GM23248 (cell line): ENCODE measurements at regions not wholly inside any gene's neighbourhood (a gene's known extent, or its start where the extent isn't known, plus 50 kb on each side); places are given as distances from the start of the nearest gene placed in this dataset.

Experiments used
- DNase-seq: peaks from one replicate; pipeline ENCODE4 v3.0.0-alpha.2; 2015
- H2AFZ ChIP-seq: fragments of 200-600 bp; sonication (generic); 2 replicates; pipeline ENCODE4 v1.6.1; 2016; ENCODE audit warnings: antibody characterized with exemption
- H3F3A ChIP-seq: fragments of 200-600 bp; sonication (generic); 2 replicates; pipeline ENCODE4 v1.6.1; 2016; ENCODE audit warnings: mild to moderate bottlenecking, antibody characterized with exemption, mixed run types; ENCODE audit not compliant: insufficient read depth
- H3K27ac ChIP-seq: fragments of 200-600 bp; sonication (generic); 2 replicates; pipeline ENCODE4 v1.5.1; 2016; ENCODE audit warnings: mild to moderate bottlenecking
- H3K27me3 ChIP-seq: fragments of 200-600 bp; sonication (generic); replicated peaks from 2 replicates; pipeline ENCODE4 v1.6.1; 2016; ENCODE audit warnings: mild to moderate bottlenecking; ENCODE audit not compliant: insufficient read depth
- H3K36me3 ChIP-seq: fragments of 200-600 bp; sonication (generic); 2 replicates; pipeline ENCODE4 v1.6.1; 2016; ENCODE audit warnings: low read depth, mild to moderate bottlenecking
- H3K4me1 ChIP-seq: fragments of 200-600 bp; sonication (generic); 2 replicates; pipeline ENCODE4 v1.6.1; 2016; ENCODE audit warnings: mild to moderate bottlenecking; ENCODE audit not compliant: insufficient read depth
- H3K4me2 ChIP-seq: fragments of 200-600 bp; sonication (generic); one replicate; pipeline ENCODE4 v1.6.1; 2016; ENCODE audit warnings: mild to moderate bottlenecking; ENCODE audit not compliant: unreplicated experiment
- H3K4me3 ChIP-seq: fragments of 200-600 bp; sonication (generic); 2 replicates; pipeline ENCODE4 v1.5.1; 2016; ENCODE audit warnings: mild to moderate bottlenecking
- H3K79me2 ChIP-seq: fragments of 200-600 bp; sonication (generic); 2 replicates; pipeline ENCODE4 v1.6.1; 2016; ENCODE audit warnings: mild to moderate bottlenecking; ENCODE audit not compliant: insufficient read depth
- H3K9ac ChIP-seq: fragments of 200-600 bp; sonication (generic); 2 replicates; pipeline ENCODE4 v1.6.1; 2016; ENCODE audit warnings: mild to moderate bottlenecking
- H3K9me2 ChIP-seq: fragments of 200-600 bp; sonication (generic); 2 replicates; pipeline ENCODE4 v1.6.1; 2016; ENCODE audit warnings: mixed run types, mild to moderate bottlenecking, moderate library complexity; ENCODE audit not compliant: insufficient read depth
- H3K9me3 ChIP-seq: fragments of 200-600 bp; sonication (generic); one replicate; pipeline ENCODE4 v1.6.1; 2017; ENCODE audit warnings: low read depth
- H4K20me1 ChIP-seq: fragments of 200-600 bp; sonication (generic); 2 replicates; pipeline ENCODE4 v1.6.0; 2016; ENCODE audit not compliant: insufficient read depth
- EZH2 ChIP-seq: fragments of 200-600 bp; sonication (generic); IDR thresholded peaks from 2 replicates; pipeline ENCODE4 v1.6.1; 2018; ENCODE audit warnings: antibody characterized with exemption, mild to moderate bottlenecking; ENCODE audit not compliant: insufficient read depth, poor library complexity, severe bottlenecking
- EZH2phosphoT487 ChIP-seq: fragments of 200-600 bp; sonication (generic); IDR thresholded peaks from 2 replicates; pipeline ENCODE4 v1.6.1; 2018; ENCODE audit warnings: antibody characterized with exemption, moderate library complexity, mild to moderate bottlenecking, low read depth; ENCODE audit not compliant: insufficient read depth
- WGBS, 2 experiments: methylation state at CpG; one replicate each; pipeline ENCODE4 v1.1.6; 2015 to 2017; ENCODE audit warnings: low lambda C conversion rate in 2 of 2, low coverage in 1 of 2; ENCODE audit errors: missing lambda C conversion rate in 2 of 2; 5-methylcytosine and 5-hydroxymethylcytosine counted together
- in situ Hi-C: fragments of 300-500 bp; cut with MboI; formaldehyde crosslinking; loops from 2 replicates; pipeline ENCODE4 v1.15.0; 2020

DNA sequence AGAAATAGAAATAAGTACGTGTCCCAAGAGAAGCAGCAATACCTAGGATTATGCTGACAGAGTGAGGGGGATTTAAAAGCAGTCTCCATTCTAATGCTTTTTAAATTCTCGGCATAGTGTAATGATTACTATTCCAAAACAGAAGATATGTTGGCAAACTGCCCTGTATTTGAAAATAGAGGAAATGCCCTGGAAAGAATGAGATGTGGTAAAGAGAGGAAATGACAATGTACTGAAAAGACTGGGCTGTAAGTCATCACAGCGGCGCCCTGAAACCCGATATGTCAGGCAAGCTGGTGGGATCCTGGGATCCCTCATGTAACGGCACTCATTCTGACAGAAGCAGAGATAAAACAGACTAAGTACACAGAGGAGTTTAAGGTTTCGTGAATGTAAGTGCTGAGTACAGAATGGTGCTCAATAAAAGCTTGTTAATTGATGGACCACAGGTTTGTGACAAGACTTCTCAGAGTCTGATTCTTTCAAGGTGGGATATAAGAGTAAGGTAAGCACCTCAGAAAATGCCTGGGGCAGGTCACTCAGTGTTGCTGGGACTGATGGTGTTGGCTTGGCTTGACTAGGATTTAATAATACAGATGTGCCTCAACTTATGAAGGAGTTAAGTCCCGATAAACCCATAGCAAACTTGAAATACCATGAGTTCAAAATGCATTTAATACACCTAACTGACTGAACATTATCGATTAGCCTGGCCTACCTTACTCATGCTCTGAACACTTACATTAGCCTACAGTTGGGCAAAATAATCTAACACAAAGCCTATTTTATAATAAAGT lies 91.4 kb downstream of the NFKBIZ start:
- Histone ChIP-seq H3K9ac (peak overlapping the region; percentile 61), H3K9me3 (no peaks in the 10 kb centered on the region), H3K36me3 (no peaks in the 10 kb centered on the region), H3K27me3 (no peaks in the 10 kb centered on the region), H2AFZ (peak overlapping the region; percentile 33), H3F3A (peaks cover 43% of the 10 kb centered on the region), H3K79me2 (no peaks in the 10 kb centered on the region), H3K9me2 (no peaks in the 10 kb centered on the region), H3K27ac (peak overlapping the region; percentile 87), H3K4me2 (peak overlapping the region; percentile 89), H3K4me3 (peak overlapping the region; percentile 64), H3K4me1 (peaks cover 76% of the 10 kb centered on the region), H4K20me1 (no peaks in the 10 kb centered on the region)
- in situ Hi-C loops, result no loop called here
- peak; percentile 96 for DNase-seq
- 18 to 21% methylated on average over 9 of the region's 9 CpGs for WGBS, 2 experiments
- TF ChIP-seq EZH2, result no peak
- no peak for TF ChIP-seq EZH2phosphoT487

DNA sequence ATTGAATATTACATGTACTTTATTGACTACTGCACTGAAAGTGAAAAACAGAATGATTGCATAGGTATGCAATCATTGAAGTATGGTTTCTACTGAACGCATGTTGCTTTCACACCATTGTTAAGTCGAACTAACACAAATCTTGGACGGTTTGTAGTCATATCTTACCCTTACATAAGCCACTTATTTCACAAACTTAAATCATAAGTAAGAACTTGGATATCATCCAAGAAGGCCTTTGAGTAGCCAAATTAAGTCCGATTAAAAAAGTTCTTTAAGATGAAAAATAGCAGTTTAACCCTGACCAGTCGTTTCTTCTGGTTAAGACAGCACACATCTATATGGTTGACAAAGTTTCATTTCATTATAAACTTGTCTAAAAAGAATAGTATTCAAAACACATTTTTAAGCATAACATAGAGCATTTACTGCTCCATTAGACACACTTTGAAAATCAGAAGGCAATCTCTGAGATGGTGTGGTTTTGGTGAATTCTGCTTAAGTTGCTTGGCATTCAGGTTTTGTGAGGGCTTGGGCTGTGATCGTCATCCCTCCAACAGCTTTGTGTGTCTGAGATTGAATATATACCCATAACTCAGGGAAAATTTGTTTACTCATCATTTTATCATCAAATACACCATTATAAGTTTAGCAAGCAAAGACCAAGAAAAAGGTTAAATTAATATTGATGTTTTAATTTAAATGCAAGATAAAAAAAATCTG lies 92.2 kb downstream of the NFKBIZ start:
- no peaks in the 10 kb centered on the region for H3K36me3 ChIP-seq
- H3K4me2 ChIP-seq, result peak overlapping the region; percentile 89
- TF ChIP-seq EZH2phosphoT487 (no peak), EZH2 (no peak)
- H3F3A ChIP-seq, result peaks cover 43% of the 10 kb centered on the region
- peak; percentile 48 for DNase-seq
- no peaks in the 10 kb centered on the region for H4K20me1 ChIP-seq
- no peaks in the 10 kb centered on the region for H3K9me3 ChIP-seq
- H3K27ac ChIP-seq, result peak overlapping the region; percentile 87
- no peaks in the 10 kb centered on the region for H3K27me3 ChIP-seq
- H3K4me1 ChIP-seq, result peaks cover 69% of the 10 kb centered on the region
- in situ Hi-C loops, result no loop called here
- no peaks in the 10 kb centered on the region for H3K9me2 ChIP-seq
- H3K9ac ChIP-seq, result peak overlapping the region; percentile 15; the same call in 1 of the 2 replicates
- no peaks in the 10 kb centered on the region for H3K79me2 ChIP-seq
- H2AFZ ChIP-seq, result 0 out of 2 replicates have a peak overlapping the region, but pooled peaks have one; percentile 62
- WGBS, 2 experiments, result 62 to 63% methylated on average over 6 of the region's 6 CpGs
- H3K4me3 ChIP-seq, result no peak overlapping the region; the same call in 1 of the 2 replicates

DNA sequence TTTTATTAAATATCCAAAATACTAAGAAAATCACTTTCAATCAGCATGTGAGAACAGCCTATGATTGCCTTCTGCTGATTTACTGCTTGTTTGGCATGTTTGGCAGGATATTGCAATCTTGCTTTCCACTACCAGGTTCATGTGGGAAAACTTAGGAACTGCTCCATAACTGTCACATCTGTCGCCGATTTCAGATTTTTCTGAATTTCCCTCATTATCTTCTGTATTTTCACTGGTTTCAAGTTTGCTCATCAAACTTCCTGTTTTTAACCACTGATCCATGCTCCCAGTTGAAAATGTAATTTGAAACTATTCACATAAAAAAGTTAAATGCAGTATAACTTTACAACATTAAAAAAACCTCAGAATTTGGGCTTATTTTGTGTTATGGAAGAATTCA lies 93.0 kb downstream of the NFKBIZ start:
- in situ Hi-C loops, result no loop called here
- H3K4me2 ChIP-seq, result peak overlapping the region; percentile 45
- peak; percentile 32 for DNase-seq

GRCh38 chr3:101943029-101943428 lies 93.7 kb downstream of the NFKBIZ start:
- no peaks in the 10 kb centered on the region for H3K9me3 ChIP-seq
- H3K79me2 ChIP-seq, result no peaks in the 10 kb centered on the region
- no peak for DNase-seq
- H4K20me1 ChIP-seq, result no peaks in the 10 kb centered on the region
- TF ChIP-seq EZH2phosphoT487, result no peak
- no peak for TF ChIP-seq EZH2
- peaks cover 37% of the 10 kb centered on the region for H3F3A ChIP-seq
- H3K4me2 ChIP-seq, result no peak overlapping the region
- no peak overlapping the region for H2AFZ ChIP-seq
- peaks cover 60% of the 10 kb centered on the region for H3K4me1 ChIP-seq
- no peaks in the 10 kb centered on the region for H3K36me3 ChIP-seq
- H3K4me3 ChIP-seq, result no peak overlapping the region
- WGBS, 2 experiments, result 88 to 97% methylated on average over 1 of the region's 1 CpG
- no peak overlapping the region for H3K27ac ChIP-seq
- no peaks in the 10 kb centered on the region for H3K27me3 ChIP-seq
- no peaks in the 10 kb centered on the region for H3K9me2 ChIP-seq
- in situ Hi-C loops, result no loop called here
- H3K9ac ChIP-seq, result no peak overlapping the region

More for the DNA sequence above, 93.0 kb downstream of the NFKBIZ start:
- Histone ChIP-seq H3K79me2 (no peaks in the 10 kb centered on the region), H3K9me2 (no peaks in the 10 kb centered on the region), H3K9me3 (no peaks in the 10 kb centered on the region), H3K27me3 (no peaks in the 10 kb centered on the region), H3K4me1 (peaks cover 63% of the 10 kb centered on the region), H3K4me3 (peak overlapping the region; percentile 18; the same call in 1 of the 2 replicates), H3K27ac (peak overlapping the region; percentile 87), H2AFZ (peak overlapping the region; percentile 62), H3F3A (peaks cover 37% of the 10 kb centered on the region), H3K9ac (peak overlapping the region; percentile 15; the same call in 1 of the 2 replicates), H3K36me3 (no peaks in the 10 kb centered on the region), H4K20me1 (no peaks in the 10 kb centered on the region)
- 6 to 7% methylated on average over 2 of the region's 2 CpGs for whole genome bisulfite sequencing, 2 experiments
- TF ChIP-seq EZH2phosphoT487 (no peak), EZH2 (no peak)
